Heart left ventricle (tissue), 16 donors: ENCODE measurements at regions not wholly inside any gene's neighbourhood (a gene's known extent, or its start where the extent isn't known, plus 50 kb on each side); places are given as distances from the start of the nearest gene placed in this dataset.

Experiments used
- ATAC-seq, 4 donors: fragments of 200-7000 bp; cut with Tn5 transposase; one replicate each; pipeline ENCODE4 v1.9.1; 2020 to 2022; ENCODE audit warnings: moderate library complexity in 4 of 4, mild to moderate bottlenecking in 3 of 4, moderate number of reproducible peaks in 1 of 4
- DNase-seq, 5 donors: peaks; one replicate each; pipeline ENCODE4 v3.0.0-alpha.2; 2020
- H3K27ac ChIP-seq, 12 donors: fragments of 200-600 bp; sonication (generic) in 4 of 12; one replicate each; pipeline versions ENCODE4 v1.5.0 to v1.8.0; 2016 to 2022; ENCODE audit warnings: mild to moderate bottlenecking in 2 of 12
- H3K27me3 ChIP-seq, 9 donors: fragments of 200-600 bp; sonication (generic) in 2 of 9; one replicate each; pipeline versions ENCODE4 v1.5.1 to v1.8.0; 2016 to 2022; ENCODE audit warnings: mild to moderate bottlenecking in 3 of 9
- H3K36me3 ChIP-seq, 9 donors: fragments of 200-600 bp; sonication (generic) in 2 of 9; one replicate each; pipeline versions ENCODE4 v1.5.0 to v1.8.0; 2018 to 2022; ENCODE audit warnings: mild to moderate bottlenecking in 2 of 9
- H3K4me1 ChIP-seq, 12 donors: fragments of 200-600 bp; sonication (generic) in 4 of 12; one replicate each; pipeline versions ENCODE4 v1.5.0 to v1.8.0; 2016 to 2022; ENCODE audit warnings: mild to moderate bottlenecking in 3 of 12
- H3K4me3 ChIP-seq, 12 donors: fragments of 200-600 bp; sonication (generic) in 4 of 12; one replicate each; pipeline versions ENCODE4 v1.5.0 to v1.8.0; 2017 to 2022; ENCODE audit warnings: mild to moderate bottlenecking in 9 of 12, moderate library complexity in 4 of 12
- H3K9me3 ChIP-seq, 12 donors: fragments of 200-600 bp; sonication (generic) in 4 of 12; one replicate each; pipeline versions ENCODE4 v1.5.0 to v1.8.0; 2016 to 2022; ENCODE audit warnings: mild to moderate bottlenecking in 1 of 12
- POLR2A ChIP-seq, 2 donors: fragments of 450-650 bp; IDR thresholded peaks; one replicate each; pipeline ENCODE4 v1.6.1; 2017; ENCODE audit warnings: antibody characterized with exemption in 2 of 2, mild to moderate bottlenecking in 2 of 2, moderate library complexity in 2 of 2
- WGBS, 4 donors: extraction: QIAGEN DNeasy Blood & Tissue Kit in 2 of 4; methylation state at CpG; one replicate each; pipeline versions ENCODE4 v1.1.5 to v1.1.7; 2013 to 2018; 5-methylcytosine and 5-hydroxymethylcytosine counted together
- intact Hi-C, 10 donors: fragments of 100-400 bp; cut with DNase I; formaldehyde crosslinking; loops; one replicate each; pipeline versions ENCODE4 v1.11.1 to v1.14.2; 2022
- TF ChIP-seq, protein P1 (sequence below), 12 donors: fragments of 200-600 bp; sonication (generic) in 4 of 12; IDR thresholded peaks; one replicate each; pipeline versions ENCODE4 v1.5.0 to v1.8.0; 2018 to 2022; ENCODE audit warnings: antibody characterized with exemption in 12 of 12, mild to moderate bottlenecking in 5 of 12
- donor health status: ischemic (EF 13 %, LVEDD 7.1; RV severe dilation, severe dysfunction).
- donor health status: healthy with polysubstance abuse.
- donor health status: DM: no; HTN: yes; CAD: no.
- donor health status: DM: no; HTN: no; CAD: no.
- donor health status: ischemic (EF 25% LVEDD 6.9; RV normal size, moderate dysfunction).
- donor health status: ischemic (EF 25% LVEDD 5.7; RV mildly dilated, moderate dysfunction).
- donor health status: healthy.
- donor health status: DM: yes; HTN: yes; CAD: no.
- donor health status: ischemic (EF 35%, LVEDD 5.7; RV mildly dilated, moderate dysfunction).
- donor health status: nonischemic (EF 11% LVEDD 7.7; RV severe dilation, severe dysfunction).
- donor health status: DM: yes; HTN: yes; CAD: no.
- donor health status: PGD.
- donor health status: ischemic (EF 29% LVEDD 5.4; RV normal size, mild dysfunction).
- donor health status: nonischemic (EF 23%, LVEDD 6.1; RV moderate dilation, normal function).

DNA sequence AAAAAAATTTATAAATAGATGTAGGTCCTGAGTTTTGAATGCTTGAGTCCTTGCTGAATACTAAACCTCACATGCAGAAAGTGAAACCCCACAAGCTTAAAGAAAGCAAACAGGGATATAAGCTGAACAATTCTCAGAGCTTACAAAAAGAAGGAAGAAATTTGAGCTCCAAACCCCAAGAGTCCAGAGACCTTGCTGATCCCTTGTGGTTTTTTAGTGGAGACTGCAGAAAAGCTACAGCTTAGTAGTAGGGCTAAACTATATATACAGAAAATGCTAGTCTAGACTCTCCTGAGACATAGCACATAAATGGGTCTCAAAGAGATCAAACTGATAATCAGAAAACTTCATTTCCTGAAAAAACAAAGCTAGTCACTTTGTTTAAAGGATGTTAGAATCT lies 1548.1 kb upstream of the ZEB2 start:
- intact Hi-C loops = no loop called here
- H3K4me3 ChIP-seq = no peak overlapping the region
- no peak overlapping the region for H3K27ac ChIP-seq
- H3K4me1 ChIP-seq = no peaks in the 10 kb centered on the region
- no peaks in the 10 kb centered on the region for H3K27me3 ChIP-seq
- no peaks in the 10 kb centered on the region for H3K36me3 ChIP-seq
- ATAC-seq (no peak), DNase-seq (no peak)
- H3K9me3 ChIP-seq = peaks cover 0 to 23% (median 1%) of the 10 kb centered on the region in 12 donors
- TF ChIP-seq, protein P1, sequence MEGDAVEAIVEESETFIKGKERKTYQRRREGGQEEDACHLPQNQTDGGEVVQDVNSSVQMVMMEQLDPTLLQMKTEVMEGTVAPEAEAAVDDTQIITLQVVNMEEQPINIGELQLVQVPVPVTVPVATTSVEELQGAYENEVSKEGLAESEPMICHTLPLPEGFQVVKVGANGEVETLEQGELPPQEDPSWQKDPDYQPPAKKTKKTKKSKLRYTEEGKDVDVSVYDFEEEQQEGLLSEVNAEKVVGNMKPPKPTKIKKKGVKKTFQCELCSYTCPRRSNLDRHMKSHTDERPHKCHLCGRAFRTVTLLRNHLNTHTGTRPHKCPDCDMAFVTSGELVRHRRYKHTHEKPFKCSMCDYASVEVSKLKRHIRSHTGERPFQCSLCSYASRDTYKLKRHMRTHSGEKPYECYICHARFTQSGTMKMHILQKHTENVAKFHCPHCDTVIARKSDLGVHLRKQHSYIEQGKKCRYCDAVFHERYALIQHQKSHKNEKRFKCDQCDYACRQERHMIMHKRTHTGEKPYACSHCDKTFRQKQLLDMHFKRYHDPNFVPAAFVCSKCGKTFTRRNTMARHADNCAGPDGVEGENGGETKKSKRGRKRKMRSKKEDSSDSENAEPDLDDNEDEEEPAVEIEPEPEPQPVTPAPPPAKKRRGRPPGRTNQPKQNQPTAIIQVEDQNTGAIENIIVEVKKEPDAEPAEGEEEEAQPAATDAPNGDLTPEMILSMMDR (IDR thresholded peaks at IDR 0.05) = no peak
- no peak for TF ChIP-seq POLR2A (IDR thresholded peaks at IDR 0.05)

DNA sequence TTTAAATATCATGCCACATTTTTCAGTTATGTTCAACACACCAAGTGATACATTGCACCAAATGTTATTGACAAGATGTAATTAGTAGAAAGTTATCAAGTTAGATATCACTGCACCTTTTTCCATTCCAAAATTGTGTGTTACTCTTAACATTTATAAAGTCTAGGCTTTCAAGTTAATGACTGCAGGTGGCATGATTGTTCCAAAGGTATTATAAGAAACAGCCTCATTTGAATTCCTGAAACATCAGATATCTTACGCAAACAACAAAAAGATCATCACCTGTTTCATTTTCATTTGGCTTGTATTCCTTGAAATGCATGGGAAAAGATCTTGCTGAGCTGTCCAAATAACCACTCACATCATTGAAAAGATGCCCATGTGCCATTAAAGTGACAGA lies 1528.2 kb upstream of the ZEB2 start:
- no peaks in the 10 kb centered on the region for H3K36me3 ChIP-seq
- TF ChIP-seq POLR2A (IDR thresholded peaks at IDR 0.05) = no peak
- TF ChIP-seq, protein P1 (IDR thresholded peaks at IDR 0.05) = no peak
- intact Hi-C loops = no loop called here
- H3K4me3 ChIP-seq = no peak overlapping the region
- H3K27ac ChIP-seq = no peak overlapping the region
- no peaks in the 10 kb centered on the region for H3K4me1 ChIP-seq
- H3K9me3 ChIP-seq = peaks cover 0 to 4% (median 0%) of the 10 kb centered on the region in 12 donors
- 94 to 100% (median 98%) methylated on average over 1 of the region's 1 CpG for WGBS, 4 donors
- ATAC-seq (no peak), DNase-seq (no peak)
- no peaks in the 10 kb centered on the region for H3K27me3 ChIP-seq

DNA sequence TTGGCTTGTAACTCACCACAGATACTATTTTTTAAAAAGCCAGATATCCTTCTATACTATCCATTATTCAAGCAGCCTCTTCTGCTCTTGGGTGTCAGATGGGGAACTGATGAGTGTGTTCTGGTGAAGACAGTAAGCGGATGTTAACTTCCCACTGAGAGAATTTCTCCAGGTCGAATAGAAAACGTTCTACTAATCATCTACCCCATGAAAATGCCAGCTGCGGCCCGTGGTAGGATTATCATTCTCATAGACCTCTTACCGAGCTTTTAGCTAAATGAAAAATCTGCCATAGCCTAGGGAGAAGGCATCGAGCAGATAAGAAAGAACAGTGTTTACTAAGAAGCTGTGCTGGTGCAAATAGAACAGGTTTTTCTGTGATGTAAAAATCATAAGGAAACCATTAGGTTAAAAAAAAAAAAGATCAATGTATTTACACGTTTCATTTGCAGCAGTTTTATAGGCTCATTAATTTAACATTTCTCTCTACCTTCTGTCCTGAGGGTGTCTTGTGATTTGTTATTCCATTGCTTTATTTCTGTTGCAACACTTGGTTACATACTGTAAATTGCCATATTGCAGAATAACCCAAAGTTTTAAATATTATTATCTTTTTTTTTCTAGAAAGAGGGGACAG lies 1521.5 kb upstream of the ZEB2 start:
- Histone ChIP-seq H3K9me3 (no peaks in the 10 kb centered on the region), H3K4me1 (no peaks in the 10 kb centered on the region), H3K27me3 (no peaks in the 10 kb centered on the region), H3K4me3 (no peak overlapping the region), H3K36me3 (no peaks in the 10 kb centered on the region), H3K27ac (no peak overlapping the region)
- no peak for DNase-seq
- ATAC-seq = no peak
- intact Hi-C loops = no loop called here
- 48 to 57% (median 52%) methylated on average over 8 of the region's 8 CpGs for WGBS, 4 donors
- no peak for TF ChIP-seq POLR2A (IDR thresholded peaks at IDR 0.05)
- TF ChIP-seq, protein P1 (IDR thresholded peaks at IDR 0.05) = no peak

DNA sequence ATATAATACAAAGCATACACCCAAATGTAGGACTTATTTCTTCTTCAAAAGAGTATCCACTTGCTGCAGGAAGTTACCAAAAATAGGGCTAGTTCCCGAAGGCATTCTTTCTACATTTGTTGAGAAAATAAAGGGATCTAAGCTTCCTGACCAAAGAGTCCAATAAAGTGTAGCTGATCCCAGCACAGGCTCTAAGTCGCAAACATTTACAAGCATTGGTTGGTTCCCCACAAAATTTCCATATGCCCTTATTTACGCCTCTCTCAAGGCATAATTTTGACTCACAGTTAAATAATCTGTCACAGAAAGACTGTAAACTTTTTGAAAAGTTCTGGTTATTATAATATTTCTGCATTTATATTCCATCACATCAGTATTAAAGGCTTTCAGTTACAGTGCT lies 1520.1 kb upstream of the ZEB2 start:
- WGBS, 4 donors = 61 to 72% (median 66%) methylated on average over 3 of the region's 3 CpGs
- no peak for ATAC-seq
- Histone ChIP-seq H3K4me1 (no peaks in the 10 kb centered on the region), H3K27ac (no peak overlapping the region), H3K27me3 (no peaks in the 10 kb centered on the region), H3K4me3 (no peak overlapping the region), H3K9me3 (no peaks in the 10 kb centered on the region), H3K36me3 (no peaks in the 10 kb centered on the region)
- no peak for TF ChIP-seq POLR2A (IDR thresholded peaks at IDR 0.05)
- TF ChIP-seq, protein P1 (IDR thresholded peaks at IDR 0.05) = no peak
- DNase-seq = no peak
- intact Hi-C loops = no loop called here
